ENCODE measurements at regions not wholly inside any gene's neighbourhood (a gene's known extent, or its start where the extent isn't known, plus 50 kb on each side); places are given as distances from the start of the nearest gene placed in this dataset. TPM values are rescaled to one million over a fixed set of nuclear protein-coding genes. Genes with fewer than 3 reads are reported as not detected.

Small RNA genes lying in the stretch of these regions (microRNA-seq; reads per million reads assigned to microRNA genes)
- gene MIR4675 (ENCODE audit: borderline number of aligned reads), result not detected

Data from lower lobe of right lung (tissue), 1 donor.